HL-60 (cell line): ENCODE measurements at regions not wholly inside any gene's neighbourhood (a gene's known extent, or its start where the extent isn't known, plus 50 kb on each side); places are given as distances from the start of the nearest gene placed in this dataset.

Experiments used
- CTCF ChIP-seq: IDR thresholded peaks from one replicate; pipeline ENCODE4 v1.5.1; 2011; ENCODE audit warnings: low read length, control low read depth, inconsistent platforms; ENCODE audit not compliant: insufficient read depth
- GABPA ChIP-seq: IDR thresholded peaks from 2 replicates; pipeline ENCODE4 v1.6.1; 2012; ENCODE audit warnings: low read depth
- POLR2AphosphoS5 ChIP-seq: IDR thresholded peaks from 2 replicates; pipeline ENCODE4 v1.6.1; 2012; ENCODE audit warnings: low read depth
- REST ChIP-seq: IDR thresholded peaks from 2 replicates; pipeline ENCODE4 v1.6.1; 2012; ENCODE audit warnings: low read depth; ENCODE audit not compliant: insufficient replicate concordance

- TF ChIP-seq CTCF, result no peak
- no peak for TF ChIP-seq REST
- TF ChIP-seq POLR2AphosphoS5, result no peak
- no peak for TF ChIP-seq GABPA
Observed at GRCh38 chr9:96038271-96038670, 162.8 kb downstream of the ERCC6L2 start.
